NCI-H1417 treated with DMSO at 0.1 percent for 48 hours (cell line): ENCODE measurements at regions not wholly inside any gene's neighbourhood (a gene's known extent, or its start where the extent isn't known, plus 50 kb on each side); places are given as distances from the start of the nearest gene placed in this dataset.

Experiments used
- DNase-seq: peaks from one replicate; lab custom pipeline; 2025; lab: John Stamatoyannopoulos, UW

- no peak for DNase-seq
Observed at GRCh38 chr13:106879806-106880205, 311.9 kb upstream of the ARGLU1 start.

- no peak for DNase-seq
Observed at GRCh38 chr13:106874323-106874722, 306.4 kb upstream of the ARGLU1 start.

- DNase-seq, result no peak
Observed at GRCh38 chr13:106873810-106874209, 305.9 kb upstream of the ARGLU1 start.

- DNase-seq, result no peak
Observed at GRCh38 chr13:106867249-106867648, 299.3 kb upstream of the ARGLU1 start.

- no peak for DNase-seq
Observed at GRCh38 chr13:106865716-106866440, 297.9 kb upstream of the ARGLU1 start.

- DNase-seq, result no peak
Observed at GRCh38 chr13:106859533-106859904, 291.6 kb upstream of the ARGLU1 start.

- DNase-seq, result no peak
Observed at GRCh38 chr13:106858903-106859532, 291.1 kb upstream of the ARGLU1 start.

GRCh38 chr13:106852436-106852835 is 284.5 kb upstream of the ARGLU1 start:
- no peak for DNase-seq

- no peak for DNase-seq
Observed at GRCh38 chr13:106850973-106851650, 283.2 kb upstream of the ARGLU1 start.

GRCh38 chr13:106846571-106847448 is 278.9 kb upstream of the ARGLU1 start:
- DNase-seq, result no peak

GRCh38 chr13:106836186-106836802 is 268.4 kb upstream of the ARGLU1 start:
- DNase-seq, result no peak

GRCh38 chr13:106835477-106835876 is 267.5 kb upstream of the ARGLU1 start:
- no peak for DNase-seq

- DNase-seq, result no peak
Observed at GRCh38 chr13:106821979-106822378, 254.0 kb upstream of the ARGLU1 start.

- DNase-seq, result no peak
Observed at GRCh38 chr13:106819413-106820180, 251.7 kb upstream of the ARGLU1 start.

GRCh38 chr13:106818971-106819370 is 251.0 kb upstream of the ARGLU1 start:
- no peak for DNase-seq

- no peak for DNase-seq
Observed at GRCh38 chr13:106815545-106815944, 247.6 kb upstream of the ARGLU1 start.

- DNase-seq, result no peak
Observed at GRCh38 chr13:106814463-106814862, 246.5 kb upstream of the ARGLU1 start.

- no peak for DNase-seq
Observed at GRCh38 chr13:106810069-106810468, 242.1 kb upstream of the ARGLU1 start.

- DNase-seq, result no peak
Observed at GRCh38 chr13:106804991-106805390, 237.1 kb upstream of the ARGLU1 start.

- no peak for DNase-seq
Observed at GRCh38 chr13:106802917-106803316, 235.0 kb upstream of the ARGLU1 start.

GRCh38 chr13:106799781-106800335 is 231.9 kb upstream of the ARGLU1 start:
- DNase-seq, result no peak
